ENCODE measurements at regions not wholly inside any gene's neighbourhood (a gene's known extent, or its start where the extent isn't known, plus 50 kb on each side); places are given as distances from the start of the nearest gene placed in this dataset.
"Not testable (repeated sequence)": the region's sequence is repeated elsewhere in the genome, so short reads cannot be mapped to it uniquely, and the experiment has no call there.

DNA sequence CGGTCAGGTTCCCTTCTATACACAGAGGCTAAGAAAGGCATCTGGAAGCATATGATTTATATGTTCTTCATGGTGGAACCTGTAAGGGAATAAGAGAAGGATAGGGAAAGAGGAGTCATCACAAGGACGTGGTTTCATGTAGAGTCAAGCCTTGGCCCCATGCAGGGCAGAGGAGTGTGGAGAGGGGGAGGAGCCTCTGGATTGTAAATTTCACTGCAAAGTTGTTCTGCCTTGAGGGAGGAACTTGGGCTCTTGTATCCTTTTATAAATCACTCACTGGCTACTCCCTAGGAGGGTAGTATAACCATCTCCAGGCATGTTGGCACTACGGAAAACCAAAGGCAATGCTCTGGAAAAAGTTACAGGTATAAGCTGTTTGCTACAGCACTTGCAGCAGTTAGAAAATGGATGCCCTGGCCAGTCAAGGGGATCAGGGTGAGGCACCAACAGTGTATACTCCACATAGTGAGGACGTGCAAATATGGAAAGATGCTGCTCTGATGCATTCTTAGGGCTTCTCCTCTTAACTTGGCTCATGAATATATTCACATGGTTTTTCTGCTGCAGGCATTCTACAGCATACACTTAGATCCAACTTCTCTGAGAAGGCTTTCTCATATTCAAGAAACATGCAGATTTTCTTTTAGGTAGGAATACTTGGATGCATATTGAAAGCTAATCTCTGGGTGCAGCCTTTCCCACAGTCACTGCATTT lies 60.3 kb upstream of the ZNF81 start:
- DNase-seq: no peak

- DNase-seq: no peak
These were observed 63.9 kb upstream of the ZNF81 start for GRCh38 chrX:47772764-47773163.

DNA sequence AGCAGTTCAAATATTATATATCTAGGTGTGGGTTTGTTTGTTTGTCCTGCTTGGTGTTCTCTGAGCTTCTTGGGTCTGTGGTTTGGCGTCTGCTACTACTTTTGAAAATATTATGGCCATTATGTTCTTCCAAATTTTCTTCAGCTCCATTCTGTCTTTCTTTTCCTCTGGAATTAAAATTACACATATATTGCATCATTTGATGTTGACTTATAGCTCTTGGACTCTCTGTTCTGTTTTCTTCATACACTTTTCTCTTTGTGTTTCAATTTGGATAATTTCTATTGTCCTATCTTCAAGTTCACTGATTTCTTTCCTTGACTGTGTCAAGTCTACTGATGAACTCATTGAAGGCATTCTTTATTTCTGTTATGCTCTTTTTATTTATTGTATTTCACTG lies 65.2 kb upstream of the ZNF81 start:
- DNase-seq: no peak

DNA sequence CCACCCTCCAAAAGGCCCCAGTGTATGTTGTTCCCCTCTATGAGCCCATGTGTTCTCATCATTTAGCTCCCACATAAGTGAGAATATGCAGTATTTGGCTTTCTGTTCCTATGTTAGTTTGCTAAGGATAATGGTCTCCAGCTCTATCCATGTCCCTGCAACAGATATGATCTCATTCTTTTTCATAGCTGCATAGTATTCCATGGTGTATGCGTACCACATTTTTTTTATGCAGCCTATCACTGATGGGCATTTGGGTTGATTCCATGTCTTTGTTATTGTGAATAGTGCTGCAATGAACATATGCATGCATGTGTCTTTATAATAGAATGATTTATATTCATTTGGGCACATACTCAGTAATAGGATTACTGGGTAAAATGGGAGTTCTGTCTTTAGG lies 73.9 kb upstream of the ZNF81 start:
- DNase-seq: not testable (repeated sequence)

GRCh38 chrX:47752685-47753084 lies 84.0 kb upstream of the ZNF81 start:
- DNase-seq: no peak

- DNase-seq: peak in 3 of 51 donors; percentile 0
These were observed 85.0 kb upstream of the ZNF81 start for GRCh38 chrX:47751670-47752069.

DNA sequence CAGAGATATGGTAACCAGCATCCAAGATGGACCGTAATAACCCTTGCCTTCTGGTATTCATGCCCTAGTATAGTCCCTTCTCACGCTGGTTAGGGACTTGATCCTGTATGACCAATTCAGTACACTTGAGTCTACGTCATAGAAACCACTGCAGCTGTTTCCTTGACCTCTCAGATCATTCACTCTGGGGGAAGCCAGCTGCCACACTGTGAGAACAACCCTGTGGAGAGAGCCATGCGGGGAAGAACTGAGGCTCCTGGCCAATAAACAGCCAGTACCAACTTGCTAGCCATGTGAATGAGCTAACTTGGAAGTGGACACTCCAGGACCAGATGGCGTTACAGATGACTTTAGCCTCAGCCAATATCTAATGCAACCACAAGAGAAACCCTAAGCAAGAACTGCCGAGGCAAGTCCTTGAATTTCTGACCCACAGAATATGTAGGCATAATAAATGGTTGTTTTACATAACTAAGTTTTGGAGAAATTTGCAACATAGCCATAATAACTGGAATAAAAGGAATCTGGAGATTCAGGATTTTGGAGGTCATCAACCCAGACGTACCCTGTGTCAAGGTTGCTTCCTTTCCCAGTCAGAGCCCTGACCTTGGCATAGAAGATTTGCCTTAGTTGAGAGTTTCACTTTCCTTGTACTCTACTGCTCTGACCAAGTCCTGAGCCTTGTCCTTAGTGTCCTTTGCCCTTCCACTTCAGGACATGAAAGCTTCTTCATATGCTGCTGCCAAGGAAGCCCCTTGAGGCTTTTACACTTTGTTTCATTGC lies 87.3 kb upstream of the ZNF81 start:
- DNase-seq: no peak

DNA sequence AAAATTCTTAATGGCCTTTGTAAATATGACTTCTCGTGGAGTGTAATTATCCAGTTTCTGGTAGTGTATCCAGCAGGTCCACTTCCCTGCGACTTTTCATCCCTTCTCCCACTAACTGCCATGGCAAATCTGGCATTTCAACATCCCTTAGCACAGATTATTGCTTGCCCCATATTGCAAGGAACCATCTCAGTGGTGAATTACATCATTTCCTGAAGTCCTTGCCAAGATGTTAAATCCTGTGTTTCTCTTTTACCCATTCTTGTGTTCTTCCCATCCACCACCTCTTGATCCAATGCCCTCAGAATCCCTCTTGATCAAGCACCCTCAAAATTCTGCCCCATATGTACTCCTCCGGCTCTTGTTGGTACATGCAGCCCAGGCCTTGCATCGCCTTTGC lies 88.1 kb upstream of the ZNF81 start:
- DNase-seq: no peak

GRCh38 chrX:47746446-47746845 lies 87.5 kb upstream of the UXT start:
- no peak for DNase-seq

- no peak for DNase-seq
These were observed 86.4 kb upstream of the UXT start for GRCh38 chrX:47745416-47745815.

DNA sequence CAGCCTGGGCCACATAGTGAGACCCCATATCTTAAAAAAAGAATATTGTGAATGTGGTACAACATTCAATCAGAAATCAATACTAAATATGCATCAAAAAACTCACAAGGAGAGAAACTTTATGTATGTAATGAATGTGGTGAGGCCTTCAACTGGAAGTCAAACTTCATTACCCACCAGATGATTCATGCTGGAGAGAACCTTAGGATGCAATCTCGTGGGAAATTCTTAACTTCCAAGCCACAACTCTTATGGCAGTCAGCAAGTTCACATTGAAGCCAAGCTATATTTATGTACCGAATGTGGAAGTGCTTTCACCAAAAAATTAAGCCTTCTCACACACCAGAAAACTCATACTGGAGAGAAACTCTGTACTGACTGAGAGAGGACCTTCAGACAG lies 84.5 kb upstream of the UXT start:
- no peak for DNase-seq

DNA sequence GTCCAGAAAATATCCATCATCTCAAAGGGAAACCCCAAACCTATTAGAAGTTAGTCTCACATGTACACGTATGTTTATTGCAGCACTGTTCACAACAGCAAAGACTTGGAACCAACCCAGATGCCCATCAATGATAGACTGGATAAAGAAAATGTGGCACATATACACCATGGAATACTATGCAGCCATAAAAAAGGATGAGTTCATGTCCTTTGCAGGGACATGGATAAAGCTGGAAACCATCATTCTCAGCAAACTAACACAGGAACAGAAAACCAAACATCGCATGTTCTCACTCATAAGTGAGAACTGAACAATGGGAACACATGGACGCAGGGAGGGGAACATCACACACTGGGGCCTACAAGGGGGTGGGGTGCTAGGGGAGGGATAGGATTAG lies 79.9 kb upstream of the UXT start:
- DNase-seq: not testable (repeated sequence)

DNA sequence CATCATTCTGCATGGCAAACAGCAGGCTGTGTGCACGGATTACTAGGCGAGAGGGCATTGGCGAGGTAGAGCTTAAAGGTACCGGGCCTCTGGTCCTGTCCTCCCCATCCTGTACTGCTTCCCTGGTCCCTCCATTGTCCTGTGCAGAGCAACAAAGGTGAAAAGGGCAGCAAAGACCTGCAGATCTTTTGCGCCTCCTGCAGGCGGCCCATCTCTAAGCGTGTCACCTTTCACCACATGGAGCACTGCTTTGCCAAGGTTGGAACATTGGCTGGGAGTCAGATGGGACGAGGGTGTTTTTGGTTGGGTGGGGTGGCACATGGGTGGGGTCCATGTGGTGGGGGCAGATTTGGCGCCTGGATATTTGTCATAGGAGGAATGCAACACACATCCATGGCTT lies 64.7 kb upstream of the UXT start:
- no peak for DNase-seq

GRCh38 chrX:47723083-47723482 lies 64.1 kb upstream of the UXT start:
- DNase-seq: no peak

DNA sequence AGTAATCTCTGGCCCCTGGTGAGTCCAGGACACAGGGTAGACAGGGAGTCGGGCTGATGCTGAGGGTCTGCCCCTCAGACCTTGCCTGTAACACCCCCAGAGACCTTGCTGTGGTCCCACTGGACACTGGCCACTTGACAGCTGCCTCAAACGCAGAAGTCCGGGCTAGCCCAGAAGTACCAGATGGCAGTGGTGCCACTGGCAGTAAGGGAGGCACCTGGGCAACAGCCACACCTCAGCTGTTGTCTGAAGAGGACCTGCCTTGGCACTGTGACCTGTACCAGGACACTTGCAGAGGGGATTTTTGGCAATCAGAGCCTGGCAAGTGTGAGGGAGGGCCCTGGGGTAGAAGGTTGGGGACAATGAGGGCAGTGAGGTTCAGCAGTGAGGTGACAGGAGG lies 63.3 kb upstream of the UXT start:
- no peak for DNase-seq

- not testable (repeated sequence) for DNase-seq
These were observed 56.1 kb upstream of the UXT start for GRCh38 chrX:47715078-47715477.

DNA sequence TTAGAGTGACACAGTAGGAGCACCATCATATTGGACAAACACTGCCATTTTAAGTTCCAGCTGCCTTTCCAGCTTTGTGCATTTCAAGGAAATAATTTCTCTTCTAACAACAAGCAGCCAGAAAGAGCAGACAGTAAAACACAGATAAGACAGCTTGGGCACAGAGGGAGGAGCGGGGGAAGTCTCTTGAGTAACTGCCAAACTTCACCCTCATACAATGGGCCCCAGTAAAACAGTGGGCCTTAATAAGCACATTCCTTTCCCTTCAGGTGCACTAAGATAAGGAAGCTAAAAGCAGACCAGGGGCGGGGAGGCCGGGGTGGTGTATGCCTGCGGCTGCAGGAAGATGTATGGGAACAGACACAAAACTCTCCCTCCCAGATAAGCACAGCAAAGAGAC lies 53.7 kb upstream of the UXT start:
- DNase-seq: not testable (repeated sequence)

GRCh38 chrX:47710252-47710651 lies 51.3 kb upstream of the UXT start:
- no peak for DNase-seq

Data from hypothalamus (tissue), 51 donors.